ENCODE measurements at regions not wholly inside any gene's neighbourhood (a gene's known extent, or its start where the extent isn't known, plus 50 kb on each side); places are given as distances from the start of the nearest gene placed in this dataset.
"Not testable (repeated sequence)": the region's sequence is repeated elsewhere in the genome, so short reads cannot be mapped to it uniquely, and the experiment has no call there.

- DNase-seq (ENCODE audit: low read depth in 2 of 2) = no peak
Observed at GRCh38 chr15:39515765-39516164, 65.1 kb upstream of the THBS1 start.

GRCh38 chr15:39517122-39517855 lies 63.6 kb upstream of the THBS1 start:
- DNase-seq (ENCODE audit: low read depth in 2 of 2) = no peak

DNA sequence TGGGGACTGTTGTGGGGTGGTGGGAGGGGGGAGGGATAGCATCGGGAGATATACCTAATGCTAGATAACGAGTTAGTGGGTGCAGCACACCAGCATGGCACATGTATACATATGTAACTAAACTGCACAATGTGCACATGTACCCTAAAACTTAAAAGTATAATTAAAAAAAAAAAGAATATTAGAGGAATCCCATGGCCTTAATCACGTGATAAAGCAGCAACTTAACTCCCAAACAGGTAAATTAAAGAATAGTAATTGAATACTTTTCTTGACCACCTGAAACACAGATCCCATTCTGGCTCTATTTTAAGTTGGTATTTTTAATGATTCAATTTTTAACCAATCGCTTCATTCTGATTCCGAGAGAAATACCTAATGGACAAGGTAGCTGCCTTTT lies 56.9 kb upstream of the THBS1 start:
- DNase-seq (ENCODE audit: low read depth in 2 of 2) = not testable (repeated sequence)

DNA sequence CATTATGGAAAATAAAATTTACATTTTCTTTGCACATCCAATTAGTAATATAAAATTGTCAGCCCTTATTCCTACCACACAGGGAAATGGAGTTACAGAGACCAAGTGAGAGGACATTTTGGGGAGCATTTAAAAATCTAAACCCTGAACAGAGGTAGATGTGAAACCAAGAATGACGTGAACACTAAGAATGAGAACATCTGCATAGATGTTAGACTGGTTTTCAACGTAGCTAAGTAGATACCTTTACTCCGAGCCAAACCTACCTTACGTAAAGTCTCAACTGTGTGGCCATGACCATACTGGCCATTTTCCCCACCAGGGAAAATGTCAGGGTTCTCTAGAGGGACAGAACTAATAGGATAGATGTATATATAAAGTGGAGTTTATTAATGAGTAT lies 51.4 kb upstream of the THBS1 start:
- DNase-seq (ENCODE audit: low read depth in 2 of 2) = no peak

- no peak for DNase-seq (ENCODE audit: low read depth in 2 of 2)
Observed at GRCh38 chr15:39530480-39531342, 50.2 kb upstream of the THBS1 start.

Measured in dermis microvascular lymphatic vessel endothelial cell (primary cell).